GM11168 (cell line): ENCODE measurements at regions not wholly inside any gene's neighbourhood (a gene's known extent, or its start where the extent isn't known, plus 50 kb on each side); places are given as distances from the start of the nearest gene placed in this dataset.
"Not testable (repeated sequence)": the region's sequence is repeated elsewhere in the genome, so short reads cannot be mapped to it uniquely, and the experiment has no call there.

Experiments
- in situ Hi-C: fragments of 300-500 bp; cut with MboI; formaldehyde crosslinking; loops from one replicate; pipeline ENCODE4 v1.12.0; 2022; ENCODE audit warnings: low sequenced_read_pairs; ENCODE audit not compliant: unreplicated experiment

DNA sequence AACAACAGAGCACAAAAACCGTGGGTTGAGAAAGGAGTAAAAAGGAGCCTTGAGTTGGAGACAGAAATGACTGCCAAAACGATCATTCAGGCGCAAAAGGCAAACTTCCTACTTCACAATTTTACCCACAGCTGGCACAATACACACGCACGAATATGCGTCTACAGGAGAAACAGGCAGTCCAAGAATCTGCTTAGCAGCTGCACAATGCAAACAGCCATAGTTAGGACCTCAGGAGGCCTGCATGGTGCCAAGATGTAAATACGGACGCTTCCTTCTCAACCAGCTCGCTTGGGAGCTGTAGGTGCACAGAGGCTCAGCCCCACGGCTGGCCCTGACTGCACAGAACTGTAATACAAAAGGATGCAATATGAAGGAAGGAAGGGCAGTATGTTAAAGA is 250.1 kb upstream of the CAND1 start:
- in situ Hi-C loops = no loop called here

DNA sequence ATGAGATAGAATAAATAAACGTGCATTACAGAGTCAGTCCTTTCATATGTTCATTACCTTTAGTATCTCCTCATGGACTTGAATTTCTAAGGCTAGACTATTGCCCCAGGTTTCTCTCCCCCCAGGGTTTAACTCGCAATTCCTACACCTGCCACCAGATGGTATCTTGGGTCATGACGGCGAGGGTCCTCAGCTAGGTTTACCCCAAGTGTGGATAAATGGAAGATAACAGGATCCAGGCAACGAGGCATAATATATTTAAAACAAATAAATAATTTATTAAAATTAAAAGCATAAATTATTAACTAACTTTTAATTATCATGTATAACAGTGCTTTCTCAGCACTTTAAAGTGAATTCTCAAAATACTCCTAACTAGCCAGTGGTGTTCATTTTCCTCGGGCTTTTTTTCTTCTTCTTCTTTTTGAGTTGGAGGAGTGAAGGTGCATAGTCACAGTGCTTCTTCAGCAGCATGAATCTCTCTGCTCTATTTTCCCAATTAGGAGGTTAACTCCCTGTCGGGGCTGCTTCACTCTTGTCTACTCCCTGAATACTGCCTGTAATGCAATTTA is 243.5 kb upstream of the CAND1 start:
- in situ Hi-C loops = no loop called here

DNA sequence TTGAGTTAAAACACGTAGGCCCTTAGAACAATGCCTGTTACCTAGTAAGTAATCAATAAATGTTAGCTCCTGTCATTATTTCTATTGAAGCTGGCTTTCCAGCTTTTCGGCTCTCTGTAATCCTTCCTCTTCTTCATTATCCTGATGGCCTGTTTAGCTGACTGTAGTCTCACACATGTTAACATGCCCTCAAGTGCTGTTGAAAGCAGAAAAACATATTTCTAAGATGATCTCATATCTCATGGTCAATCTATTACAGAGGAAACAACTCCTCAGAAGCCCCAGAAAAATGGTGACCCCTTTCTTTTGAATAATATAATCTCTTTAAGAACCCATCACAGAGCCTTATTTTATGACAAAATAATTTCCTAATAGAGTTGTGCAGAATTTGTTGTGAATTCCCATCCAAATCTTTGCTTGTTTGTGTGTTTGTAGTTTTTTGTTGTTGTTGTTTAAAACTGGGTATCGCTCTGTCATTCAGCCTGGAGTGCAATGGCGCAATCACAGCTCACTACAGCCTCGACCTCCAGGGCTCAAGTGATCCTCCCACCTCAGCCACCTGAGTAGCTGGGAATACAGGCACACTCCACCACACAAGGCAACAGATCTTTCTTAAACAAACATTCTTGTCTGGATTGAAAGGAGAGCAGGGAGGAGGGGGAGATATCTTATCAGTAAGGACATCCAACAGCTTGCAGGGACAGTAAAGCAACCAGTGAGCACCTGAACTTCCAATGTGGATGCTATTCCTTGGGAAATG is 242.5 kb upstream of the CAND1 start:
- in situ Hi-C loops = no loop called here

DNA sequence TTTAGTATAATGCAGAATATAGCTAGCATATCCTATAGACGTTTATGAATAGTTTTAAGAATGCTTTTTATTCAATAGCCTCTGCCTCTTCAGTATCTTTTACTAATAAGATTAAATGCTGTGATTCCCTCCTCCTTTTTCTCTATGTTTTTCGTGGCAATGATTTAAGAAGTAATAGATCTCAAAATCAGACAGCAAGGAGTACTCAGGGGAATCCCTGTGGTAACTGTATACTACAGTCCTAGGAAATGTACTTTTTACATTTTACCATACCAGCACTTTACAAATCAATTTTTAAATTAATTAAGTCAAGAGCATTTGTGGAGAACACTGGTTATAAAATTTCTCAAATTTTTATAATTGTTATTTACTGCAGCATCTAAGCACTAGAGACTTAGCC is 240.6 kb upstream of the CAND1 start:
- in situ Hi-C loops = no loop called here

DNA sequence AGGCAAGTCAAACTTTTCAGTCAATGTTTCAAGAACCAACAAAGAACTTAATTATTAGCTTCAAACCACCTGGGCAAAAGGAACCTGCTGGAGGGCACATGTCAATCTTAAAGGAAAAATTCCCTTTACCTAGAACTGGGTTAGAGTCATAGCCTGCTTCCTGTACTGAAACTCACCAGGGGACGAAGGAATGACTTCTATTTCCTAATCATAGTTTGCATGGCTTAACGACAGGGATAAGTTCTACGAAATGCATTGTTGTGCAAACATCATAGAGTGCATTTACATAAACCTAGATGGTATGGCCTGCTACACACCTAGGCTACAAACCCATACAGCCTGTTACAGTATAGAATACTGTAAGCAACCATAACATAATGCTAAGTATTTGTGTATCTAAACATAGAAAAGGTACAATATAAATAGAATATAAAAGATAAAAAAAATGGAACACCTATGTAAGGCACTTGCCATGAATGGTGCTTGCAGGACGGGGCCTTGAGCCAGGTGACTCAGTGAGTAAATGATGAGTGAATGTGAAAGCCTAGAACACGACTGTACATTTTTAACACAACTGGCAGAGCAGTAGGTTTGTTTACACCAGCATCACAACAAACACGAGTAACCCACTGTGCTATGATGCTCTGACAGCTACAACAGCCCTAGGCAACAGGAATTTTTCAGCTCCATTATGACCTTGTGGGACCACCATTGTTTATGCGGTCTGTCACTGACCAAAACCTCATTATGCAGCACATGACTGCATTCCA is 234.9 kb upstream of the CAND1 start:
- in situ Hi-C loops = no loop called here

DNA sequence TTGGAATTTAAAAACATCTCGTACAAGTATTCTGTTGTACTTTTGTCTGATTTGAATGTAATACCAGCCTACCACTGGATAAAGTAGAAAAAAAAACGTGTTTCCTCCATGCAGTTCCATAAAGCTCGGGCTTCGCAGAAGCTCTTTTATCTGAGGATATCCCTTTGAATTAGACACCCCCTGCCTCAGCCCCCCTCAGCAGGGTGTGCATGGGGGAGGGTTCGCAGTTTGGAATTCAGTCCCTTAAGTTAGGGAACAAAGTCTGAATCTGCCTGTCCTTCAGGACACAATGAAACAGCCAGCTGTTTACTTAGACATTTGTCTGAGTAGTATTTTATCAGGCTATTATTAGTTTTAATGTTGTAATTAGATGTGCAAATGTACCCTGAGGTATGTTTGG is 234.0 kb upstream of the CAND1 start:
- in situ Hi-C loops = no loop called here

DNA sequence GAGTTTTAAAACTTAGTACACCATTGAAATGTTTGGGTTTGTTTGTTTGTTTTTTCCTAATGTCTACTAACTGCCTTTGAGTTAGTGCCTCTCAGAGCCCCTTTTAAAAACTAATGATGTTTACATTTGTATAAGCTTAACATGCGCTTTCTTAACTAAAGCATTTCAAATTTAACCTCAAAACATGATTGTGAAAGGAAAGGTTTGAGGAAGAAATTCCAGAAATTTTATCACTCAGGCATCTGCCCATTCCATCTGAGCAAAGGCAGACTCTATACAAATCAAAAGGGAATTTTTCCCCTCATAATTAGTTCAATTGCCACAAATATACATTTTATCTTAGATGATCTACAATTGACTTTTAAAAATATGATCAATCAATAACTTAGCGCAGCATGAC is 230.7 kb upstream of the CAND1 start:
- in situ Hi-C loops = no loop called here

DNA sequence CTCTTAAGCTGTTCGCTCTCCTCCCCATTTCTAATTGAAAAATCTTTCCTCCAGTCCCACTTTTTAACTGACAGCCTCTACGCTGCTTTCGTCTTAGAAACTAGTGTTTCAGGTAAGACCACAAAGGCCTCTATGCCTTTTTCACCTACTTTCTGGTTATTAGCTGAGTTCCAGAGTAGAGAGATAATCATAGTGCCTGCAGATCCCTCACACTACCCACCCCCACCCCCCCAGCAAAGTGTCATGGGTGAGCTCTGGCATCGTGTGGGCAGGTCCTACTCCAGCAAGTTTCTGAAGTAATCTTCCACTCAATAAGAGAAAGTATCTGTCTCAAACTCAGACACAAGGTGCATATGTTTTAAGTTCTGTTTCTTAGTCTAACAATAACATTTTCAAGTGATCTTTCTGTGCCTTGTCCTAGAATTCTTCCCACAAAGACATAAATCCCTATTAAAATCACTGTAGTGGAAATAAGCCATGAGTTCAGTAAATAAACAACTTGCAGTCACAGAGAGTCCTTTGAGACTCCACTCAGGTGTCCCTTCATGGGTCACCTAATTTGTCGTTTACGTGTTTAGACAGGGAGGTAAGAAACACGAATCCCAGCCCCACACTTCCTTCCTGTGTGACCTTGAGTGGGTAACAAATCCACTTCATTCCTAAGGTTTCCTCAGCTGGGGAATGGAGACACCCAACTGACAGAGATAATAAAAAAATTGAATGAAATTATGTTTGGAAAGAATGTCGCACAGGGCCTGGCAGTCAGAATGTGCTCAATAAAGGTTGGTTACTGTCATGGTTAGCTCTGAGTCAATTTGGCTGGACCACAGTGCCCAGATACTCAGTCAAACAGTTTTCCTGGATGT is 228.9 kb upstream of the CAND1 start:
- in situ Hi-C loops = no loop called here

DNA sequence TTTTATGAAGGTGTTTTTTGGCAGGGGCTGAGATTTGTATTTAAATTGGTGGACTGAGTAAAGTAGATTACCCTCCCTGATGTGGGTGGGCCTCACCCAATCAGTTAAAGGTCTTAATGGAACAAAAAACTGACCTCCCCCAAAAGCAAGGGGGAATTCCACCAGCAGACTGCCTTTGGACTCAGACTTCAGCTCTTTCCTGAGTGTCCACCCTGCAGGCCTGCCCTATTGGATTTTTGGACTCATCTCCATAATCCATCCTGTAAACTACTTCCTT is 228.4 kb upstream of the CAND1 start:
- in situ Hi-C loops = no loop called here

DNA sequence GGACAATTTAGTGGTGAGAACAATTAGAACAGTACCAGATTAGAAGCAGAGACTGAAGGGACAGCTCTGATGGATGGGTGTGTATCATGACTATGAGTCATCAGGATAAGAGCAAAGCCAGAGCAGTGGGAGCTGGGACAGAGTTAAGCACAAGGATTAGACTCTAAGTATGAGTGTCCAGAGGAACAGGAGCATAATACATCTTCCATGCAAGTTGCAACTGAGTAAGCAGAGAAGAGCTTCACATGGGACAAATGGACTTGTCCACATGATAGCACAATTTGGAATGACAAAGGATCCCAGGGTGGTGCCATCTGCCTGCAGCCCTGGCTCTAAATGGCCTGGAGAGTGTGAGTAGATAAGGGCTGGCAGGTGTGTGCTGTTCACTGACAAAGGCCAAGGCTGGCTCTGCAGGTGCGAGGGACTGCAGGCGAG is 226.4 kb upstream of the CAND1 start:
- in situ Hi-C loops = no loop called here

DNA sequence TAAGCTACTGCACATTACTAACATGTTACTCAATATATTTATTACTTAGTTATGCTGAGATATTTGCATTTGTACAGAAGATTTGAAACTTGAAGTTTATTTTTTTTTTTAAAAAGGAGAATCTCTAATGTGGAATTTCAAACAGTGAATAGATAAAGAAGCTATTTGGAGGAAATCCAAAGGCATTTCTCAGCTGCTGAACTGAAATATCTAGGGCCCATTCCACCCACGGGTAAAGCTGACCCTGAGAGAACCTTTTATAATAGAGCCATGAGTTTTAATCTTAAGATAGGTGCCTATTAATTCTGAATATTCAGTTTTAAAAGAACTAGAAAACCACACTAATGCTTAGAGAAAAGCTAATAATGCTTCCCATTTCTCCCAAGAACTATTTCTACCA is 225.4 kb upstream of the CAND1 start:
- in situ Hi-C loops = no loop called here

DNA sequence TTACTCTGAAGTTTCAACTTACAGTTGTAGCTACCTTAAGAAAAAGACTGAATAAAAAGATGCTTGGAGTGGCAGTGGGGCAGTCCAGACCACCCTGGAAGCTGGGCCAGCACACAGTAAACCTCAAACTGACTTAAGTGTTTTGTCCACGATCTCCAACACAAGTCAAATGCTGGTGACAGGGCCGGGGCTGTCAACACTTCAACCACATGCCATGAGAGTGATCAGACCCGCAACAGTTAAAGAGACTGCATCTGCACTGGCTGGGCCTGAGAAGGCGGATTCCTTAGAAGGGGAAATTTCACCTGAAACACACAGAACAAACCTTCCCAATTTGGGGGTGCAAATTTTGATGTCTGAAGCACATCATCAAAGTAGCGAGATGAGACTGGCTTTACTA is 223.5 kb upstream of the CAND1 start:
- in situ Hi-C loops = no loop called here

DNA sequence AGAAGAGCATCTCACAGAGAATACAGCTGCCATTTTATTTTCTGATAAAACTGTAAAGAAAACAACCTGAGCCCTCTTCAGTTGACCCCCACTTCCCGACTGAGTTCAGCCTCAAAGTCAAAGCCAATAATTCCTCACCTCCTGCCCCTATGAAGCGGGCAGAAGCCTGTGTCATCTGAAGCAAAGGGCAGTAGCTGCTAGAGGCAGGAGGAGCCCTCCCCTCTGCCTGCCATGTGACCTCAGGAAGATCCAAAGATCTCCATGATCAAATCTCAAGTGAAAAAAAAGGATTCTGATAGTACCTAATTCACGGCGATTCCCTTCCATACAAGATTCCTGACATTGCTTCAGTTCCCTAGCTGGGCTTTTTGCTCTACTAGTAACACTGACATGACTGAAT is 223.1 kb upstream of the CAND1 start:
- in situ Hi-C loops = no loop called here

DNA sequence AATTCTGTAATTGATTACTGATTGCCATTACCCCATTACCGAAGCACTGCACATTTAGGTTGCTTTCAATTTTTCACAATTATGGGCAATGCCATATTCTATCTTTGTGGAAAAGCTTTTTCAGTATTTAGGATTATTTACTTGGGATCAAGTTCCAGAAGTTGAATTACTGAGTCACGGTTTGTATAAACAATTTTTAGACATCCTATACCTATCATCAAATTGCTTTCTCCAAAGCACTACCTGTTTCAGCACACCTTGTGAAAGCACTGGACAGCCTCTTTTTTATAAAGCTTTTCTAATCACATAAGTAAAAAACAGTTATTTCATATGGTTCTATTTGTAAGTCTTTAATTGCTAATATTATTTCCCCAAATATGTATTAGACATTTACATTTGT is 221.5 kb upstream of the CAND1 start:
- in situ Hi-C loops = no loop called here

DNA sequence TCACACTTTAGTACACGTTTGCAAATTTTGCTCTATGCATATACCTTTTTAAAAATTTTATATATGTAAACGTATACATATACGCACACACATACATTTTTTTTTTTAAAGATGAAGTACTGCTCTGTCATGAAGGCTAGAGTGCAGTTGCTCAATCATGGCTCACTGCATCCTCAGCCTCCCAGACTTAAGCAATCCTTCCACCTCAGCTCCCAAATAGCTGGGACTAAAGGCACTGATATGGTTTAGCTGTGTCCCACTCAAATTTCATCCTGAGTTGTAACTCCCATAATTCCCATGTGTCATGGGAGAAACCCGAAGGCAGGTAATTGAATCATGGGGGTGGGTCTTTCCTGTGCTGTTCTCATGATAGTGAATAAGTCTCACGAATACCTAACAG is 220.8 kb upstream of the CAND1 start:
- in situ Hi-C loops = no loop called here

DNA sequence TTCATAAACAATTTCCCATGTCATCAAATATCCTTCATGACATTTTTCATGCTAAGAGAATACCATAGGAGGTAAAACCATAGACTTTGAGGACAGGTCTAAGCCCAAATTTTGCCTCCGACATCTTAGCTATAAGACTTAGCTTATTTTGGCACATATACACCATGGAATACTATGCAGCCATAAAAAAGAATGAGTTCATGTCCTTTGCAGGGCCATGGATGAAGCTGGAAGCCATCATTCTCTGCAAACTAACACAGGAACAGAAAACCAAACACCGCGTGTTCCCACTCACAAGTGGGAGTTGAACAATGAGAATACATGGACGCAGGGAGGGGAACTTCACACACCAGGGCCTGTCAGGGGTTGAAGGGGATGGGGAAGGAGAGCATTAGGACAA is 220.0 kb upstream of the CAND1 start:
- in situ Hi-C loops = not testable (repeated sequence)

DNA sequence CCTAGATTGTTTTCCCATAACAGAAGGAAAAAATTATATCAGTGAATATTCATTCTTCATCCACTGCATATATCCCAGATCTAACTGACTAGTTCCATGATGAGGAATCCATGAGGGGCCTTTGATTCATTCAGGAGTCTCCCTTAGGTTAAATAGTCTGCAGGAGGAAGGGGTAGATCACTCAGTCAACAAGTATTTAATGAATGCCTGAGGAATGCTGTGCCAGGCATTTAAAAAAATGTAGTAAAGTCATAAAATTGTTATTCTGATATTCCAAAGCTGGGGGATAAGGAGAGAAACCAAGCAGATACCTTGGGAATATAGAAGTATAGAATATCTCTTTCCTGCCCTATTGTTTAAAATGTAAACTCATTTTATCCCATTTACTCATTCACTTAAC is 216.2 kb upstream of the CAND1 start:
- in situ Hi-C loops = no loop called here

DNA sequence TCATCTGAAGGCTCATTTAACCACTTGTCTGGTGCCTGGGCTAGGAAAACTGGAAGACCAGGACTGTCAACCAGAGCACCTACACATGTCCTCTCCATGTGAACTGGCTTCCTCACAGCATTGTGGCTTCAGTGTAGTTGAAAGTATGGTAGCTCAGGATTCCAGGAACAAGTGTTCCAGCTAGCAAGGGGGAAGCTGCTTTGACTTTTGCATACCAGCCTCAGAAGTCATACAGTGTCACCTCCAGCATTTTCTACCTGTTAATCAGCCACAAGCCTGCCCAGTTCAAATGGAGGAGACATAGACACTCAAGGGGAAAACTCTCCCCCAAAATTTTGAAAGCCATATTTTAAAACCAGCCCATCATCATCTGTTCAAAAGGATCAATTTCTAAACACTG is 212.8 kb upstream of the CAND1 start:
- in situ Hi-C loops = no loop called here

DNA sequence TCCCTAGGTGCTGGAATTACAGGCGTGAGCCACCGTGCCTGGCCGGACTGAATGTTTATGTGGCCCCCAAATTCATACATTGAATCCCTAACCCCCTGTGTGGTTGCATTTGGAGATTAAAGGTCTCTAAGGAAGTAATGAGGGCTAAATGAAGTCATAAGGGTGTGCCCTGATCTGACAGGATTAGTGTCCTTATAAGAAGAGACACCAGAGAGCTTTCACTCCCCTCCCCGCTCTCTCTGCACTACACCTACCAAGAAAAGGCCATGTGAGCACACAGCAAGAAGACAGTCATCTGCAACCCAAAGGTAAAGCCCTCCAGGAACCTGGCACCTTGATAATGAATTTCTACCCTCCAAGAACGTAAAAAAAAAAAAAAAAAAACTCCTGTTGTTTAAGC is 212.1 kb upstream of the CAND1 start:
- in situ Hi-C loops = no loop called here

DNA sequence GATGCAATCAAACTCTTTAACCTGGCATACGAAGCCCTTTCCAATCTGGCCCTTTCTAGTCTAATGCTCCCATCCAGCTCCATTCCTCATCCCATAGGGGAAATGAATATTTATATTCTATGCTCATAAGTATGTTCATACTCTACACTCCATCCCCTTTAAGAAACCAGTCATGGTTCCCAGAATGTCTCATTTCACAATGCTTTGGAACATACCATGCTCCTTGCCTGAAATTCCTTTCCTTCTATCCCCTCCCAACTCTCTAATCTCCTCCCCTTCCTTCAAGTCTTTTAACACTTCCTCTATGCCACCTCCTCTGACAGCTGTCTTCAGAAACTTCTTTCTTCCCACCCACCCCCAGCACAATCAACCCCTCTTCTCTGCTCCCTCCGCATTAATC is 207.0 kb upstream of the CAND1 start:
- in situ Hi-C loops = no loop called here
